GM12873 (cell line): ENCODE measurements at regions not wholly inside any gene's neighbourhood (a gene's known extent, or its start where the extent isn't known, plus 50 kb on each side); places are given as distances from the start of the nearest gene placed in this dataset.

ENCODE experiments used
- TF ChIP-seq, protein P1 (sequence below): IDR thresholded peaks from 2 replicates; pipeline ENCODE4 v1.5.1; 2012; ENCODE audit warnings: low read depth, mild to moderate bottlenecking, moderate library complexity, low read length, control low read depth; ENCODE audit not compliant: insufficient read depth; ENCODE audit errors: missing control alignments

DNA sequence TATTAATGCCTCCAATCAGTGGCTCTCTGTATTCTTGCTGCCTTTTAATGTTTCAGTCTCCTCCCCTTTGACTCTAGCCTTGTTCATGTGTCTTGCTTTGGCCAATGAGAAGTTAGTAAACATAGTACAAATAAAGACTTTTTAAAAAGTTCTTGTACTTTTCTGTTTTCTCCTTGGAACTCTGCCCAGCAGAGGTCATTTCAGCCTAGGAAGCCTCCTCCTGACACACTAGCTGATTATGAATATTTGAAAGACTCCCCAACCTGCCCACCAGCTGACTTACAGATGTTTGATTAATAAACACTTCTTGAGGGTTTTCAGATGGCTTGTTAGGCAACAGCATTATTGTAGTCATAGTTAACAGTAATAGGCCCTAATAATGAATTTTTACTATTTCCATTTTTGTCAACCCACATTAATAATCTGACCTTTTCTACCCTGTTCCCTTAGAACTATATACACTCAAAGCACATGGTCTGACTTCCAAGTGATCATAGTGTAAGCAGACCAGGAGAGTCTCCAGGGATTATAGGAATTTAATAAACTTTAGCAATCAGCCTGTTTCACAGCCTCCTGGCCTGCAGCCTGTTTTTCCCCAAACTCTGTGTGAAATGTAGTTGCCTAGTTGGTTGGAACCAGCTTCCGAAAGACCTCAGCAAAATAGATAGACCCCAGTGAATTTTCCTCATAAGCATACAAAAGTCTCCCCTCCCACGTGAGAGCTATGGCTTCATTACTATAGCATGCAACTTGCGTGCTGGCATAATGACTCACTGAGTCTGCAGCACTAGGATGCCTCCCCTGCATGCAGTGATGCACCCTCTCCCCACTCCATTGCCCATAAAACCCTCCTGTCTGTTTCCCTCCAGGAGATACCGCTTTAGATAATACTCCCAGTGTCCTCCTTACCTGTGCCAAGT lies 670.7 kb upstream of the ZNF804A start:
- TF ChIP-seq, protein P1, sequence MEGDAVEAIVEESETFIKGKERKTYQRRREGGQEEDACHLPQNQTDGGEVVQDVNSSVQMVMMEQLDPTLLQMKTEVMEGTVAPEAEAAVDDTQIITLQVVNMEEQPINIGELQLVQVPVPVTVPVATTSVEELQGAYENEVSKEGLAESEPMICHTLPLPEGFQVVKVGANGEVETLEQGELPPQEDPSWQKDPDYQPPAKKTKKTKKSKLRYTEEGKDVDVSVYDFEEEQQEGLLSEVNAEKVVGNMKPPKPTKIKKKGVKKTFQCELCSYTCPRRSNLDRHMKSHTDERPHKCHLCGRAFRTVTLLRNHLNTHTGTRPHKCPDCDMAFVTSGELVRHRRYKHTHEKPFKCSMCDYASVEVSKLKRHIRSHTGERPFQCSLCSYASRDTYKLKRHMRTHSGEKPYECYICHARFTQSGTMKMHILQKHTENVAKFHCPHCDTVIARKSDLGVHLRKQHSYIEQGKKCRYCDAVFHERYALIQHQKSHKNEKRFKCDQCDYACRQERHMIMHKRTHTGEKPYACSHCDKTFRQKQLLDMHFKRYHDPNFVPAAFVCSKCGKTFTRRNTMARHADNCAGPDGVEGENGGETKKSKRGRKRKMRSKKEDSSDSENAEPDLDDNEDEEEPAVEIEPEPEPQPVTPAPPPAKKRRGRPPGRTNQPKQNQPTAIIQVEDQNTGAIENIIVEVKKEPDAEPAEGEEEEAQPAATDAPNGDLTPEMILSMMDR, result no peak

DNA sequence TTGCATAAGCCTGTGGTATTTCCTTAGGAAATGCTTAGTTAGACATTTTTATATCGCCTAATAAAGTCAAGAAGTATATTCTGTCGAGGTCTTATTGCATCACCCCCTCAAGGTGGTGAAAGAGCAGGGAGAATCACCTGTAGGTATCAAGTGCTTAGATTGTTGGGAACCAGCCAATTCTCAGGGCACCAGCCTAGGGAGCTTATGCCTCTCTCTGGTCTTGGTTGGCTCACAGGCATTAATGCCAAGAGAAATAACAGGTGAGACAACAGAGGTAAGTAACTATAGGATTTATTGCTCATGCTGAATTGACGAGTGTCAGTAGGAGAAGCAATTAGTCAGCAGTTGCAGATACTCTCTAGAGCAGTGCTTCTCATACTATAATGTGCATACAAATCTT lies 663.3 kb upstream of the ZNF804A start:
- TF ChIP-seq, protein P1, result no peak

DNA sequence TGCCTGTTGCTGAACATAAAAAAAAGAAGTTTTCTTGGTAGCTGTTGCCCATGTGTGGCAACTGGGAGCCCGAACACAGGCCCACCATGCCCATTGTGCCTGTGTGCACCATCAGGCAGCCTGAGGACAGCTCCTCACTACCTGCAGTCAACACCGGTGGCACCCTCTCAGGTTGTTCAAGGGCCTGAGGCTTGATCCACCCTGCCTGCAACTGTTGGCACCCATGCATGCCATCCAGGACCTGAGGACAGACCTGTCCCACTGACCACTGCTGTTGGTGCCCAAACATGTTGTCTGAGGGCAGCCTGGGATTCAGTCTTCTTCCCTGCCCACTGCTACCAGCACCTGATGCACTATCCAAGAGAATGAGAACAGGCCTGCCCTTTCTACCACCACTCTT lies 661.1 kb upstream of the ZNF804A start:
- TF ChIP-seq, protein P1, result no peak

DNA sequence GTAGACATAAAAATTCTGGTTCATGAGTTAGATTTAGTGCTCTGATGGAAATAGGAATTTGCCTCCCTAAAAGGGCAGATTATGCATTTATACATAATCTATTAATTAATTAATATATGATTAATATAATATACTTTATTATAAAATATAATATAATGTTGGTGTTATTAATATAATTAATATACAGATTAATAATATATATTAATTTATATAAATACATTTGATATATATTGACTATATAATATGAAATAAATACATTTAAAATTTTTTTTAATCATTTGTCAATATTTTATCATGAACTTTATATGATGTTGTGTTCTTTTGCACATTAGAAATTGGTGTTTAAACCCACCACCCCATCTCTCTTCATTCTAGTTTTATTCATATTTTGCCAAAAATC lies 652.1 kb upstream of the ZNF804A start:
- TF ChIP-seq, protein P1, result no peak

DNA sequence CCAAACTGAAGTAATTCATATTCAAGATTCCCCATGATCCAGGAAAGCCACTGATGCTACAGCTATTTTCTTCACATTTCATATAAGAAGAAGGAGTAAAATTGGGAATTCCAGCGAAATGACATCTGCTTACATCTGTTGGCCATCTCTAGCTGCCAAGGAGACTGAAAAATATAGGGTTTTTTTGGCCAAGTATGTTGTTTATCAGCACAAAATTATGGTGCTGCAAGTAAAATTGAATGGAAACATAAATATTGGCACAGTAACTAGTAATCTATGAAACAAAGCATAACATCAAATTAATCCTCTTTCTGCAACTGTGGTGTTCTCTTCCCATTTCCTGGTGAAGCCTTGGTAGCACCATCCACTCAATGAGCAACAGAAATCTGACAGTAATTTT lies 649.5 kb upstream of the ZNF804A start:
- TF ChIP-seq, protein P1, result no peak

DNA sequence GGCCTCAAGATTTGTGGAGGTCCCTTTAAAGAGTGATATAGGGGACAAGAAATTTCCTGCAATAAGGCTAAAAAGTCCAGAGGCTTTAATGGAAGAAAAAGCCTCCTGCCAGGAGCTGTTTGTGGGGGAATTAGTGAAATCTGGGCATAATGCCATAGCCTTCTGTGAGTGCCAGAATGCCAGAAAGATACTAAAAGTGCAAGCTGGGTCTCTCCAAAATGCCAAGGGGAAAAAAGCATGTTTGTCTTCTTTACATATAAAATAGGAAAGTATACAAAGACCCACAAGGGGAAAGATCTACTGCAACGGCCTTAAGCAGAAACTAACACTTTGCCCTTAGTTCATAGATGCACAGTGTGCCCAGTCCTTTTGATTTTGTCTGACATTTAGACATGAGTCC lies 647.7 kb upstream of the ZNF804A start:
- TF ChIP-seq, protein P1, result no peak

DNA sequence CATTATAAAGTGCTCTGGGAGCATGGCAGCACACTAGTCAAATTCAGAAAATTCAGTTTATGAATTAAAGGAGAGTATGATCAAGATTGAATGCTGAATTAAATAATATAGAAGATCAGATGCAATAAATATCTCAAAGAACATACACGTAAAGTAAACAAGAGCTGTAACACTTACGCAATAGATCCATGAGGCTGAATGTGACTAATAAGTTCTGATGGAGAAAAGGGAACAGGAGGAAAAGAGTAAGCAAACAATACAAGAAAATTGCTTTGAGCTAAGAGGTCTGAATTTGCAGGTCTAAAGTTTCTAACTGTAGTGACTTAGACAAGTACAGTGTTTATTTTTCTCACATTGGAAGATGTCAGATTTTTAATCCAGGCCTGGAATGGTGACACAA lies 646.7 kb upstream of the ZNF804A start:
- TF ChIP-seq, protein P1, result no peak
